ENCODE measurements at regions not wholly inside any gene's neighbourhood (a gene's known extent, or its start where the extent isn't known, plus 50 kb on each side); places are given as distances from the start of the nearest gene placed in this dataset.

GRCh38 chr10:61342858-61343572 is 110.2 kb downstream of the TMEM26 start:
- TF ChIP-seq CTCF (conservative IDR thresholded peaks at IDR 0.05), result no peak
- no peak overlapping the region for H3K27ac ChIP-seq

GRCh38 chr10:61341008-61341407 is 112.2 kb downstream of the TMEM26 start:
- TF ChIP-seq CTCF (conservative IDR thresholded peaks at IDR 0.05), result no peak
- H3K27ac ChIP-seq, result no peak overlapping the region

- no peak overlapping the region for H3K27ac ChIP-seq
- no peak for TF ChIP-seq CTCF (conservative IDR thresholded peaks at IDR 0.05)
Observed at GRCh38 chr10:61338146-61338545, 115.0 kb downstream of the TMEM26 start.

- no peak overlapping the region for H3K27ac ChIP-seq
- no peak for TF ChIP-seq CTCF (conservative IDR thresholded peaks at IDR 0.05)
Observed at GRCh38 chr10:61337741-61338140, 115.4 kb downstream of the TMEM26 start.

GRCh38 chr10:61336831-61337230 is 116.3 kb downstream of the TMEM26 start:
- no peak overlapping the region for H3K27ac ChIP-seq
- no peak for TF ChIP-seq CTCF (conservative IDR thresholded peaks at IDR 0.05)

GRCh38 chr10:61335359-61335758 is 117.8 kb downstream of the TMEM26 start:
- H3K27ac ChIP-seq, result no peak overlapping the region
- no peak for TF ChIP-seq CTCF (conservative IDR thresholded peaks at IDR 0.05)

GRCh38 chr10:61332581-61332980 is 120.6 kb downstream of the TMEM26 start:
- TF ChIP-seq CTCF (conservative IDR thresholded peaks at IDR 0.05), result no peak
- no peak overlapping the region for H3K27ac ChIP-seq

All from VCaP (cell line).